Trophoblast cell (in vitro differentiated cells and primary cell): ENCODE measurements at regions not wholly inside any gene's neighbourhood (a gene's known extent, or its start where the extent isn't known, plus 50 kb on each side); places are given as distances from the start of the nearest gene placed in this dataset.

Experiments
- DNase-seq, 2 donors: peaks; one replicate each; pipeline ENCODE4 v3.0.0-alpha.2; 2016
- H2AFZ ChIP-seq: 2 replicates; pipeline ENCODE4 v1.6.1; 2013; ENCODE audit warnings: low read length, moderate library complexity, mild to moderate bottlenecking; ENCODE audit not compliant: insufficient read depth, poor library complexity
- H2AK5ac ChIP-seq: 2 replicates; pipeline ENCODE4 v1.6.1; 2013; ENCODE audit warnings: mild to moderate bottlenecking, low read length
- H2BK120ac ChIP-seq: 2 replicates; pipeline ENCODE4 v1.6.1; 2013; ENCODE audit warnings: low read length, mild to moderate bottlenecking, moderate library complexity; ENCODE audit not compliant: insufficient read depth, poor library complexity
- H2BK12ac ChIP-seq: 2 replicates; pipeline ENCODE4 v1.6.1; 2013; ENCODE audit warnings: mild to moderate bottlenecking, low read length, moderate library complexity
- H2BK5ac ChIP-seq: 2 replicates; pipeline ENCODE4 v1.6.1; 2013; ENCODE audit warnings: low read length, low read depth, moderate library complexity, mild to moderate bottlenecking; ENCODE audit not compliant: poor library complexity
- H3K14ac ChIP-seq: 2 replicates; pipeline ENCODE4 v1.6.1; 2013; ENCODE audit warnings: mild to moderate bottlenecking, low read length
- H3K18ac ChIP-seq: 2 replicates; pipeline ENCODE4 v1.6.1; 2013; ENCODE audit warnings: mild to moderate bottlenecking, low read length
- H3K23ac ChIP-seq: 2 replicates; pipeline ENCODE4 v1.6.1; 2013; ENCODE audit warnings: low read length
- H3K27ac ChIP-seq: 2 replicates; pipeline ENCODE4 v1.5.1; 2013; ENCODE audit warnings: low read depth, mild to moderate bottlenecking, inconsistent platforms, low read length, moderate library complexity
- H3K27me3 ChIP-seq: 2 replicates; pipeline ENCODE4 v1.6.1; 2013; ENCODE audit warnings: inconsistent platforms, mild to moderate bottlenecking, low read length, moderate library complexity; ENCODE audit not compliant: insufficient read depth
- H3K36me3 ChIP-seq, 2 experiments: 1 replicate in 1 of 2; 2 replicates in 1 of 2; pipeline ENCODE4 v1.6.1; 2013; ENCODE audit warnings: low read length in 2 of 2, mild to moderate bottlenecking in 2 of 2, moderate library complexity in 1 of 2; ENCODE audit not compliant: insufficient read depth in 2 of 2, control insufficient read depth in 1 of 2
- H3K4ac ChIP-seq: 2 replicates; pipeline ENCODE4 v1.6.1; 2013; ENCODE audit warnings: low read depth, mild to moderate bottlenecking, low read length, moderate library complexity
- H3K4me1 ChIP-seq, 2 experiments: 1 replicate in 1 of 2; 2 replicates in 1 of 2; pipeline ENCODE4 v1.6.1; 2013; ENCODE audit warnings: low read length in 2 of 2, mild to moderate bottlenecking in 2 of 2, moderate library complexity in 1 of 2; ENCODE audit not compliant: insufficient read depth in 2 of 2, control insufficient read depth in 1 of 2
- H3K4me2 ChIP-seq: 2 replicates; pipeline ENCODE4 v1.6.1; 2013; ENCODE audit warnings: inconsistent platforms, mild to moderate bottlenecking, low read length, moderate library complexity
- H3K4me3 ChIP-seq: 2 replicates; pipeline ENCODE4 v1.5.1; 2013; ENCODE audit warnings: mild to moderate bottlenecking, low read depth, low read length, inconsistent platforms
- H3K79me1 ChIP-seq: one replicate; pipeline ENCODE4 v1.6.1; 2013; ENCODE audit warnings: low read length
- H3K79me2 ChIP-seq: 2 replicates; pipeline ENCODE4 v1.6.1; 2013; ENCODE audit warnings: low read length, mild to moderate bottlenecking; ENCODE audit not compliant: control insufficient read depth, insufficient read depth, poor library complexity
- H3K9ac ChIP-seq: 2 replicates; pipeline ENCODE4 v1.6.1; 2013; ENCODE audit warnings: mild to moderate bottlenecking, low read length
- H3K9me3 ChIP-seq: 2 replicates; pipeline ENCODE4 v1.6.1; 2013; ENCODE audit warnings: low read depth, mild to moderate bottlenecking, control low read depth, inconsistent platforms, low read length; ENCODE audit not compliant: insufficient read depth
- H4K12ac ChIP-seq: 2 replicates; pipeline ENCODE4 v1.6.1; 2013; ENCODE audit warnings: low read depth, mild to moderate bottlenecking, low read length, moderate library complexity
- H4K8ac ChIP-seq: 2 replicates; pipeline ENCODE4 v1.6.1; 2013; ENCODE audit warnings: low read depth, mild to moderate bottlenecking, low read length, moderate library complexity
- H4K91ac ChIP-seq: one replicate; pipeline ENCODE4 v1.6.1; 2013; ENCODE audit warnings: low read depth, mild to moderate bottlenecking, low read length, moderate library complexity
- WGBS: extraction: QIAGEN DNeasy Blood & Tissue Kit; methylation state at CpG from one replicate; pipeline ENCODE4 v1.1.7; 2013; ENCODE audit warnings: missing lambda C conversion rate; ENCODE audit not compliant: insufficient read length, insufficient coverage; ENCODE audit errors: extremely low coverage; 5-methylcytosine and 5-hydroxymethylcytosine counted together

DNA sequence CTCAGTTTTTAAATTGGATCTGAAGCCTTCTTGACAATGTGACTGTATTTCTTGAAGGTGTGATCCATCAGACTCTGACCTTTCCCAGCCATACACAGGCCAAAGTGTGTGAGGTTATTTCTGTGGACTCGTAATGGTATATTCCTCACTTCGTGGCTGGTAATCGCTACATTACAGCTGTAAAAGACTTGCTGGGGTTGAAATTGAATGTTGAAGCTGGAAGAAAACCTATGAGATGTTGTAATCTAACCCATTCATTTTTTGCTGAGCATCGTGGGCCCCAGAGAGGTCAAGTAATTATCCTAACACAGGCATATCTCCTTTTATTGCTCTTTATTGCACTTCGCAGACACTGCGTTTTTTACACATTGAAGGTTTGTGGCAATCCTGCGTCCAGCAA is 405.6 kb upstream of the ZP4 start:
- H2BK120ac ChIP-seq = no peak overlapping the region
- DNase-seq = no peak
- H3K4me3 ChIP-seq = no peak overlapping the region
- no peak overlapping the region for H4K91ac ChIP-seq
- H2AFZ ChIP-seq = no peak overlapping the region
- no peak overlapping the region for H4K12ac ChIP-seq
- H3K79me1 ChIP-seq = no peaks in the 10 kb centered on the region
- no peaks in the 10 kb centered on the region for H3K9me3 ChIP-seq
- no peak overlapping the region for H2AK5ac ChIP-seq
- no peak overlapping the region for H3K4ac ChIP-seq
- no peaks in the 10 kb centered on the region for H3K36me3 ChIP-seq
- no peaks in the 10 kb centered on the region for H3K79me2 ChIP-seq
- H2BK12ac ChIP-seq = no peak overlapping the region
- H3K18ac ChIP-seq = no peak overlapping the region
- H3K4me1 ChIP-seq = no peaks in the 10 kb centered on the region
- no peak overlapping the region for H3K23ac ChIP-seq
- no CpG with 5 or more reads among the region's 7 CpGs for WGBS
- H3K27ac ChIP-seq = no peak overlapping the region
- no peak overlapping the region for H3K9ac ChIP-seq
- no peak overlapping the region for H4K8ac ChIP-seq
- H2BK5ac ChIP-seq = no peak overlapping the region
- no peak overlapping the region for H3K14ac ChIP-seq
- no peaks in the 10 kb centered on the region for H3K27me3 ChIP-seq
- H3K4me2 ChIP-seq = no peak overlapping the region

DNA sequence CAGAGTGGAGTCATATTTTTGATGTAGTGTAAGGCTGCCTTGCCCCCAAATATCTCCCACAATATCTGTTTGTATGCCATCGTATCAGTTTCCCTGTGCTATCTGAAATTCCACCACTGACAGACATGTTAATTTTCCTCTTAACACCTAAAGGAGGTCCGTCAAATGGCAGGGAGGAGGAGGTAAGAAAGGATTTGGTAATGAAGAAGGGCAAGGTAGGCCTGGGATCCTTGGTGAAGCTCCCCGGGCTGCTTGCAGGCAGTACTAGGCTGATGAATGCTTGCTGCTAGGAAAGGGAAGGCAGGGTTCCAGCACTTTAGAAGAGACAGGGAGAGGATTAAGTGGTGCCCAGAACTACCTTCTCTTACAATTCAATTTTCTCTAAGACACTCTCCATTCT is 402.4 kb upstream of the ZP4 start:
- H3K27ac ChIP-seq = no peak overlapping the region
- no peak overlapping the region for H2BK5ac ChIP-seq
- H3K4me3 ChIP-seq = no peak overlapping the region
- H2BK120ac ChIP-seq = no peak overlapping the region
- no peak overlapping the region for H2AK5ac ChIP-seq
- no peak overlapping the region for H3K14ac ChIP-seq
- no peak overlapping the region for H2AFZ ChIP-seq
- no peak overlapping the region for H3K4ac ChIP-seq
- H3K27me3 ChIP-seq = no peaks in the 10 kb centered on the region
- no peaks in the 10 kb centered on the region for H3K9me3 ChIP-seq
- no peak overlapping the region for H4K8ac ChIP-seq
- no peak overlapping the region for H4K91ac ChIP-seq
- no peaks in the 10 kb centered on the region for H3K36me3 ChIP-seq
- no peak overlapping the region for H3K23ac ChIP-seq
- no CpG with 5 or more reads among the region's 3 CpGs for WGBS
- no peak overlapping the region for H3K9ac ChIP-seq
- H3K79me1 ChIP-seq = no peaks in the 10 kb centered on the region
- H2BK12ac ChIP-seq = no peak overlapping the region
- H3K18ac ChIP-seq = no peak overlapping the region
- no peak overlapping the region for H4K12ac ChIP-seq
- no peaks in the 10 kb centered on the region for H3K4me1 ChIP-seq
- no peaks in the 10 kb centered on the region for H3K79me2 ChIP-seq
- DNase-seq = no peak
- no peak overlapping the region for H3K4me2 ChIP-seq

DNA sequence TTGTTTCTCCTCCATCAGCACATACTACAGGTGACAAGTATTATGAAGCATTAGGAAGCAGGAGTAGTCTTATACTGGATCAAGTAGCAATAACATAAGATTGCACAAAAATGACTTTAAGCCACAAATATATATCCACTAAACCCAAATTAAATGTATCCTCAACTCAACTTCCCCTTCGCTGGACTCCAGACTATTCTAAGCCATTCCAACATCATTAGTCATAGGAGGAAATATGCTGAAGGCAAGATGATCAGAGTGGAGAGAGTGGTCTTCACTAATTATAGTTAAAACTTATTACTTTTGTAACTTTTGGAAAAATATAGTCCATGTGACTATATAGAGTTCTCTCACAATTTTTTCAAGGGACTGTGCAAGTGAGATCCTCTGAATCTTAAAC is 390.7 kb upstream of the ZP4 start:
- H2AK5ac ChIP-seq = no peak overlapping the region
- no peaks in the 10 kb centered on the region for H3K79me1 ChIP-seq
- H4K91ac ChIP-seq = no peak overlapping the region
- H2BK120ac ChIP-seq = no peak overlapping the region
- no peaks in the 10 kb centered on the region for H3K4me1 ChIP-seq
- H3K4me3 ChIP-seq = no peak overlapping the region
- H2AFZ ChIP-seq = no peak overlapping the region
- H3K27ac ChIP-seq = no peak overlapping the region
- DNase-seq = no peak
- H2BK12ac ChIP-seq = no peak overlapping the region
- H3K79me2 ChIP-seq = no peaks in the 10 kb centered on the region
- H3K4me2 ChIP-seq = no peak overlapping the region
- no peak overlapping the region for H3K18ac ChIP-seq
- H3K9ac ChIP-seq = no peak overlapping the region
- no peaks in the 10 kb centered on the region for H3K9me3 ChIP-seq
- H4K12ac ChIP-seq = no peak overlapping the region
- WGBS = no CpG with 5 or more reads among the region's 1 CpG
- H3K4ac ChIP-seq = no peak overlapping the region
- H2BK5ac ChIP-seq = no peak overlapping the region
- no peaks in the 10 kb centered on the region for H3K36me3 ChIP-seq
- H3K14ac ChIP-seq = no peak overlapping the region
- H3K23ac ChIP-seq = no peak overlapping the region
- H4K8ac ChIP-seq = no peak overlapping the region
- no peaks in the 10 kb centered on the region for H3K27me3 ChIP-seq

DNA sequence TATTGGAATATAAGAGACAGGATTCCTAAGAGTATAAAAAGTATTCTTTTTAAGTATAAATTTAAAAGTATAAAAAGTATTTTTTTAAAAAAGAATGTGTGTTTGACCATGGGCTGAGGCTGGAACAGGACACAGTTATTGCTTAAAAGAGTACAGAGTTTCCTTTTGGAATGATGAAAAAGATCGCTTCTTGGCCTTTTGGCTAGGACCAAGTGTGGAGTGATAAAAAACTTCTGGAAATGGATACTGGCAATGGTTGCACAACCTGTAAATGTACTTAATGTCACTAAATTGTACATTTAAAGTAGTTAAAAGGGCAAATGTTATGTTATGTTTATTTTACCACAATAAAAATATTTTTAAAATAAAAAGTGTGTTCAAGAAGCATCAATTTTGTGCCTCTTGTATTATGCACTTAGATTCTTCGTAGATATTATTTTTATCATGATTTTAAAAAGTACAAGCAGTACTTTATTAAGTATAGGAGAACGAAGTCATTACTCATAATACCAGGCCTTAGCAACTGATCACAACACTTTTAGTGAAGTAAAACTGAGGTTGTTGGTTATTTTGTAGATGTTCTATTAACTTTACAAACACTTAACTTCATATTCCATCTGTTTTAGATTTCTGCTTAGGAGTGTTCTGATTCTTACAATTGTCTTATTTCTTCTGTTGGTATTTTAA is 389.1 kb upstream of the ZP4 start:
- Histone ChIP-seq H3K14ac (no peak overlapping the region), H3K4me2 (no peak overlapping the region), H2BK120ac (no peak overlapping the region), H3K9ac (no peak overlapping the region), H3K27ac (no peak overlapping the region), H2BK12ac (no peak overlapping the region), H3K9me3 (peaks cover 3% of the 10 kb centered on the region), H3K79me1 (no peaks in the 10 kb centered on the region), H3K23ac (no peak overlapping the region), H4K12ac (no peak overlapping the region), H4K8ac (no peak overlapping the region), H3K36me3 (no peaks in the 10 kb centered on the region), H3K79me2 (no peaks in the 10 kb centered on the region), H2BK5ac (no peak overlapping the region), H4K91ac (no peak overlapping the region), H2AK5ac (no peak overlapping the region), H3K4ac (no peak overlapping the region), H2AFZ (no peak overlapping the region), H3K4me3 (no peak overlapping the region), H3K4me1 (no peaks in the 10 kb centered on the region), H3K27me3 (no peaks in the 10 kb centered on the region), H3K18ac (no peak overlapping the region)
- WGBS = no CpG with 5 or more reads among the region's 3 CpGs
- no peak for DNase-seq
